ENCODE measurements at regions not wholly inside any gene's neighbourhood (a gene's known extent, or its start where the extent isn't known, plus 50 kb on each side); places are given as distances from the start of the nearest gene placed in this dataset.

DNA sequence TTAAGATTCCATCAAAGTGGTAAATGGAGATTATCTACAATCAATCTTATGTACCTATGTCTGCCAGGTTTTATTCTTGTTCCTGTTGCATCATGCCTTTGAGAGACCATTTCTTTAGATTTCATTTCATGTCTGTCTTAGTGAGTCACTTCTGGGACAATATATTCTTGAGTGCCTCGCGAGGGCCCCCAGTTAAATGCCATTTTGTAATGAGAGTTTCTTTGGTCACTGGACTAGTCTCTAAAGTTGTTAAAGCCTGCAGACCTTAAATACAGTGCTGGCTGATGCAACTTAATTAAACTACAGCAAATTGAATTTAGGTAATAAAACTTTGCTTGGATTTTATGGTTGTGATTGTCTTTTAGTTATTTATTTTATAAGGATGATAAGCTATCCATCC lies 87.2 kb upstream of the PITX2 start:
- Histone ChIP-seq H3K9me3 (ENCODE audit: control insufficient read depth in 5 of 5, low read length in 5 of 5) (no peaks in the 10 kb centered on the region), H3K4me3 (ENCODE audit: low read depth in 1 of 5, low read length in 5 of 5) (no peak overlapping the region), H3K36me3 (ENCODE audit: control insufficient read depth in 5 of 5, insufficient read depth in 5 of 5, low read length in 5 of 5) (no peaks in the 10 kb centered on the region), H3K9ac (ENCODE audit: low read length in 5 of 5) (no peak overlapping the region), H3K27ac (ENCODE audit: low read depth, low read length) (no peak overlapping the region), H3K27me3 (ENCODE audit: control insufficient read depth in 5 of 5, insufficient read depth in 4 of 5, low read length in 5 of 5) (no peaks in the 10 kb centered on the region), H3K4me1 (ENCODE audit: control insufficient read depth in 5 of 5, insufficient read depth in 5 of 5, low read length in 5 of 5) (no peaks in the 10 kb centered on the region)

GRCh38 chr4:110712486-110712885 lies 89.6 kb upstream of the PITX2 start:
- H3K4me1 ChIP-seq (ENCODE audit: control insufficient read depth in 5 of 5, insufficient read depth in 5 of 5, low read length in 5 of 5) = no peaks in the 10 kb centered on the region
- H3K4me3 ChIP-seq (ENCODE audit: low read depth in 1 of 5, low read length in 5 of 5) = no peak overlapping the region

DNA sequence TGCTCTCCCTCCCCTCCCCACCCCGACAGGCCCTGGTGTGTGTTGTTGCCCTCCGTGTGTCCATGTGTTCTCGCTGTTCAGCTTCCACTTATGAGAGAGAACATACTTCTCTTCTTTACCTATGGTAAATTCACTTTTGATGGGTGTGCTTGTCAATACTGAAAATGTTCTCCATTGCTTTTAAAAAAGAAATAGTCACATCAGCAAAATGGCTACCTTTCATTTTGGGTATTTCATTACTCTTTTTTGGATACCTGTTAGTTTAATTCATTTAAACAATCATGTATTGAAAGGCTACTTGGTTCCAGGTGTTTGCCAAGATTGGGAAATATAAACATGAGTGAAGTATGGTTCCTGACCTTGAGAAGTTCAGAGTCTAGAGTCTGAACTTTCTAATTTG lies 107.4 kb upstream of the PITX2 start:
- no peaks in the 10 kb centered on the region for H3K27me3 ChIP-seq (ENCODE audit: control insufficient read depth in 5 of 5, insufficient read depth in 4 of 5, low read length in 5 of 5)
- no peaks in the 10 kb centered on the region for H3K36me3 ChIP-seq (ENCODE audit: control insufficient read depth in 5 of 5, insufficient read depth in 5 of 5, low read length in 5 of 5)
- H3K27ac ChIP-seq (ENCODE audit: low read depth, low read length) = no peak overlapping the region
- no peak overlapping the region for H3K4me3 ChIP-seq (ENCODE audit: low read depth in 1 of 5, low read length in 5 of 5)
- H3K9me3 ChIP-seq (ENCODE audit: control insufficient read depth in 5 of 5, low read length in 5 of 5) = peaks cover 0 to 4% (median 0%) of the 10 kb centered on the region in 5 donors
- no peak overlapping the region for H3K9ac ChIP-seq (ENCODE audit: low read length in 5 of 5)
- no peaks in the 10 kb centered on the region for H3K4me1 ChIP-seq (ENCODE audit: control insufficient read depth in 5 of 5, insufficient read depth in 5 of 5, low read length in 5 of 5)

More at GRCh38 chr4:110712486-110712885, 89.6 kb upstream of the PITX2 start:
- H3K9ac ChIP-seq (ENCODE audit: low read length in 5 of 5) = no peak overlapping the region
- no peaks in the 10 kb centered on the region for H3K36me3 ChIP-seq (ENCODE audit: control insufficient read depth in 5 of 5, insufficient read depth in 5 of 5, low read length in 5 of 5)
- no peaks in the 10 kb centered on the region for H3K9me3 ChIP-seq (ENCODE audit: control insufficient read depth in 5 of 5, low read length in 5 of 5)
- no peak overlapping the region for H3K27ac ChIP-seq (ENCODE audit: low read depth, low read length)
- no peaks in the 10 kb centered on the region for H3K27me3 ChIP-seq (ENCODE audit: control insufficient read depth in 5 of 5, insufficient read depth in 4 of 5, low read length in 5 of 5)

- Histone ChIP-seq H3K27me3 (ENCODE audit: control insufficient read depth in 5 of 5, insufficient read depth in 4 of 5, low read length in 5 of 5) (no peaks in the 10 kb centered on the region), H3K9me3 (ENCODE audit: control insufficient read depth in 5 of 5, low read length in 5 of 5) (no peaks in the 10 kb centered on the region), H3K36me3 (ENCODE audit: control insufficient read depth in 5 of 5, insufficient read depth in 5 of 5, low read length in 5 of 5) (no peaks in the 10 kb centered on the region), H3K4me3 (ENCODE audit: low read depth in 1 of 5, low read length in 5 of 5) (no peak overlapping the region), H3K27ac (ENCODE audit: low read depth, low read length) (no peak overlapping the region), H3K9ac (ENCODE audit: low read length in 5 of 5) (no peak overlapping the region), H3K4me1 (ENCODE audit: control insufficient read depth in 5 of 5, insufficient read depth in 5 of 5, low read length in 5 of 5) (no peaks in the 10 kb centered on the region)
Observed at GRCh38 chr4:110733901-110734300, 111.0 kb upstream of the PITX2 start.

DNA sequence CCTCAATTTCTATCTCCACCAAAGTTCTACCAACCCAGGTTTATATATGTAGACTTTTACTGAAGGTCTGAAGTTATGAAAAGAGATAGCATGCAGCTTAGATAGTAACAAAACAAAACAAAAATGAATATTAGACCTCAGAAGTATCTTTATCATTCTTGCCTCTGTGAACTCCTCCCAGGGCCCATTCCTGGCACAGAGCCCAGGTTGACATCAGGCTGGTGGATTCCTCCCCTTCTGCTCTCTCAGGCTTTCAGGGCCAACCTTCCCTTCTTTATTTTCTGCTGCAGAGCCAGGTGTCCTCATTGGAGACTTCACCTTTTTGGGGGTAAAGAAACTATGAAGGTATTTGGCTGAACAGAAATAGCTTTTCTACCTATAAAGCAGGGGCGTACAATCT lies 112.8 kb upstream of the PITX2 start:
- no peak overlapping the region for H3K9ac ChIP-seq (ENCODE audit: low read length in 5 of 5)
- H3K4me1 ChIP-seq (ENCODE audit: control insufficient read depth in 5 of 5, insufficient read depth in 5 of 5, low read length in 5 of 5) = no peaks in the 10 kb centered on the region
- H3K9me3 ChIP-seq (ENCODE audit: control insufficient read depth in 5 of 5, low read length in 5 of 5) = no peaks in the 10 kb centered on the region
- no peak overlapping the region for H3K4me3 ChIP-seq (ENCODE audit: low read depth in 1 of 5, low read length in 5 of 5)
- H3K27ac ChIP-seq (ENCODE audit: low read depth, low read length) = no peak overlapping the region
- no peaks in the 10 kb centered on the region for H3K36me3 ChIP-seq (ENCODE audit: control insufficient read depth in 5 of 5, insufficient read depth in 5 of 5, low read length in 5 of 5)
- H3K27me3 ChIP-seq (ENCODE audit: control insufficient read depth in 5 of 5, insufficient read depth in 4 of 5, low read length in 5 of 5) = no peaks in the 10 kb centered on the region

GRCh38 chr4:110737931-110738330 lies 115.1 kb upstream of the PITX2 start:
- Histone ChIP-seq H3K9me3 (ENCODE audit: control insufficient read depth in 5 of 5, low read length in 5 of 5) (peaks cover 0 to 3% (median 0%) of the 10 kb centered on the region in 5 donors), H3K36me3 (ENCODE audit: control insufficient read depth in 5 of 5, insufficient read depth in 5 of 5, low read length in 5 of 5) (no peaks in the 10 kb centered on the region), H3K4me1 (ENCODE audit: control insufficient read depth in 5 of 5, insufficient read depth in 5 of 5, low read length in 5 of 5) (no peaks in the 10 kb centered on the region), H3K27ac (ENCODE audit: low read depth, low read length) (no peak overlapping the region), H3K9ac (ENCODE audit: low read length in 5 of 5) (no peak overlapping the region), H3K4me3 (ENCODE audit: low read depth in 1 of 5, low read length in 5 of 5) (no peak overlapping the region), H3K27me3 (ENCODE audit: control insufficient read depth in 5 of 5, insufficient read depth in 4 of 5, low read length in 5 of 5) (no peaks in the 10 kb centered on the region)

GRCh38 chr4:110742143-110742542 lies 119.3 kb upstream of the PITX2 start:
- Histone ChIP-seq H3K9me3 (ENCODE audit: control insufficient read depth in 5 of 5, low read length in 5 of 5) (peaks cover 0 to 3% (median 0%) of the 10 kb centered on the region in 5 donors), H3K4me3 (ENCODE audit: low read depth in 1 of 5, low read length in 5 of 5) (no peak overlapping the region), H3K36me3 (ENCODE audit: control insufficient read depth in 5 of 5, insufficient read depth in 5 of 5, low read length in 5 of 5) (no peaks in the 10 kb centered on the region), H3K9ac (ENCODE audit: low read length in 5 of 5) (no peak overlapping the region), H3K27me3 (ENCODE audit: control insufficient read depth in 5 of 5, insufficient read depth in 4 of 5, low read length in 5 of 5) (no peaks in the 10 kb centered on the region), H3K27ac (ENCODE audit: low read depth, low read length) (no peak overlapping the region), H3K4me1 (ENCODE audit: control insufficient read depth in 5 of 5, insufficient read depth in 5 of 5, low read length in 5 of 5) (no peaks in the 10 kb centered on the region)

DNA sequence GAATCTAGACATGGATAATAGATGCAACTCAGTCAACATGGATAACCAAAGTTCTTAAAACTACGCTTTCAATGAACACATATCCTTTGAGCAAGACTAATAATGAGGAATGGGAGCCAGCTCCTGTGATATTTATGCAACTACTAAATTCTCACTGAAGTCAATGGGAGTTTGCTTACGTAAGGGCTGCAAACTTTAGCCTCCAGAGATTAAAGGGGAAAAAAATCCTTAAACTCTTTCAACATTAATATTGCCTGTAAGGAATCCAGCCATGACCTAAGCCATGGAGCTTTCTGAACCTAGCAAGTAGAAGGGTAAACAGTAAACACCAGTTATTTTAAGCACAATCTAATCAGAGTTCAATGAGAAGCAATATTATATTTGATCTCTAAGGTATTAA lies 125.2 kb upstream of the PITX2 start:
- Histone ChIP-seq H3K36me3 (ENCODE audit: control insufficient read depth in 5 of 5, insufficient read depth in 5 of 5, low read length in 5 of 5) (no peaks in the 10 kb centered on the region), H3K9me3 (ENCODE audit: control insufficient read depth in 5 of 5, low read length in 5 of 5) (no peaks in the 10 kb centered on the region), H3K27ac (ENCODE audit: low read depth, low read length) (no peak overlapping the region), H3K27me3 (ENCODE audit: control insufficient read depth in 5 of 5, insufficient read depth in 4 of 5, low read length in 5 of 5) (no peaks in the 10 kb centered on the region), H3K4me1 (ENCODE audit: control insufficient read depth in 5 of 5, insufficient read depth in 5 of 5, low read length in 5 of 5) (peaks cover 0 to 10% (median 0%) of the 10 kb centered on the region in 5 donors), H3K9ac (ENCODE audit: low read length in 5 of 5) (no peak overlapping the region), H3K4me3 (ENCODE audit: low read depth in 1 of 5, low read length in 5 of 5) (no peak overlapping the region)

DNA sequence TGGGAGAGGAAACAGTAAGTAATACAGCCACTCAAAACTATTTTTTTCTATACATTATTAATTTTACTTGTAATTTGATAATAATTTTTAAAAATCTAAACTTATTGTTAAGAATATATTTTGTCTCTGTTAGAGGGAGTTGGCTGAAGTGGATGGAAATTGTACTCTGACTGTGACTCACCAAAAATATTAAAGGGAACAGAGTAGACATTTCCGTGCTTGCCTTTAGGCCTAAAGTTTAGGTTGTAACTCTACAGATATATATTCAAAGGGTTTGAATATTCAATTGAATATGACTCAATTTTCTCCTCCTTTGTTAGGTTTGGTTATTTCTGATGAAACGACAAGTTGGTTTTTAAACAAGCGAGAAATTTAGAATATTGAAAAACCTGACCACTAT lies 128.3 kb upstream of the PITX2 start:
- no peak overlapping the region for H3K27ac ChIP-seq (ENCODE audit: low read depth, low read length)
- no peak overlapping the region for H3K4me3 ChIP-seq (ENCODE audit: low read depth in 1 of 5, low read length in 5 of 5)
- H3K36me3 ChIP-seq (ENCODE audit: control insufficient read depth in 5 of 5, insufficient read depth in 5 of 5, low read length in 5 of 5) = no peaks in the 10 kb centered on the region
- H3K9ac ChIP-seq (ENCODE audit: low read length in 5 of 5) = no peak overlapping the region
- H3K4me1 ChIP-seq (ENCODE audit: control insufficient read depth in 5 of 5, insufficient read depth in 5 of 5, low read length in 5 of 5) = peaks cover 0 to 10% (median 0%) of the 10 kb centered on the region in 5 donors
- no peaks in the 10 kb centered on the region for H3K27me3 ChIP-seq (ENCODE audit: control insufficient read depth in 5 of 5, insufficient read depth in 4 of 5, low read length in 5 of 5)
- no peaks in the 10 kb centered on the region for H3K9me3 ChIP-seq (ENCODE audit: control insufficient read depth in 5 of 5, low read length in 5 of 5)

GRCh38 chr4:110751986-110752385 lies 129.1 kb upstream of the PITX2 start:
- Histone ChIP-seq H3K27ac (ENCODE audit: low read depth, low read length) (no peak overlapping the region), H3K36me3 (ENCODE audit: control insufficient read depth in 5 of 5, insufficient read depth in 5 of 5, low read length in 5 of 5) (no peaks in the 10 kb centered on the region), H3K4me3 (ENCODE audit: low read depth in 1 of 5, low read length in 5 of 5) (no peak overlapping the region), H3K9me3 (ENCODE audit: control insufficient read depth in 5 of 5, low read length in 5 of 5) (no peaks in the 10 kb centered on the region), H3K9ac (ENCODE audit: low read length in 5 of 5) (no peak overlapping the region), H3K27me3 (ENCODE audit: control insufficient read depth in 5 of 5, insufficient read depth in 4 of 5, low read length in 5 of 5) (no peaks in the 10 kb centered on the region), H3K4me1 (ENCODE audit: control insufficient read depth in 5 of 5, insufficient read depth in 5 of 5, low read length in 5 of 5) (peaks cover 0 to 10% (median 0%) of the 10 kb centered on the region in 5 donors)

GRCh38 chr4:110753466-110753865 lies 130.6 kb upstream of the PITX2 start:
- no peaks in the 10 kb centered on the region for H3K9me3 ChIP-seq (ENCODE audit: control insufficient read depth in 5 of 5, low read length in 5 of 5)
- no peak overlapping the region for H3K9ac ChIP-seq (ENCODE audit: low read length in 5 of 5)
- H3K36me3 ChIP-seq (ENCODE audit: control insufficient read depth in 5 of 5, insufficient read depth in 5 of 5, low read length in 5 of 5) = no peaks in the 10 kb centered on the region
- H3K4me3 ChIP-seq (ENCODE audit: low read depth in 1 of 5, low read length in 5 of 5) = no peak overlapping the region
- H3K27ac ChIP-seq (ENCODE audit: low read depth, low read length) = no peak overlapping the region
- peaks cover 0 to 2% (median 0%) of the 10 kb centered on the region in 5 donors for H3K4me1 ChIP-seq (ENCODE audit: control insufficient read depth in 5 of 5, insufficient read depth in 5 of 5, low read length in 5 of 5)
- H3K27me3 ChIP-seq (ENCODE audit: control insufficient read depth in 5 of 5, insufficient read depth in 4 of 5, low read length in 5 of 5) = no peaks in the 10 kb centered on the region

Data from subcutaneous abdominal adipose tissue (tissue), 5 donors.